NCI-H128 (cell line): ENCODE measurements at regions not wholly inside any gene's neighbourhood (a gene's known extent, or its start where the extent isn't known, plus 50 kb on each side); places are given as distances from the start of the nearest gene placed in this dataset.
A peak's percentile ranks its signal among the peaks of the same experiment; 100 is the strongest.

Experiments
- DNase-seq: peaks from one replicate; lab custom pipeline; 2025; ENCODE audit not compliant: unreplicated experiment; lab: John Stamatoyannopoulos, UW

GRCh38 chr4:115374621-115375020 lies 261.2 kb upstream of the NDST4 start:
- DNase-seq, result no peak

- DNase-seq, result no peak
Observed at GRCh38 chr4:115370490-115370889, 257.1 kb upstream of the NDST4 start.

GRCh38 chr4:115370012-115370411 lies 256.6 kb upstream of the NDST4 start:
- DNase-seq, result no peak

- DNase-seq, result no peak
Observed at GRCh38 chr4:115366390-115366789, 253.0 kb upstream of the NDST4 start.

GRCh38 chr4:115365185-115365584 lies 251.8 kb upstream of the NDST4 start:
- DNase-seq, result no peak

GRCh38 chr4:115361781-115362180 lies 248.4 kb upstream of the NDST4 start:
- DNase-seq, result no peak

GRCh38 chr4:115360431-115360830 lies 247.0 kb upstream of the NDST4 start:
- no peak for DNase-seq

- no peak for DNase-seq
Observed at GRCh38 chr4:115357776-115358175, 244.4 kb upstream of the NDST4 start.

GRCh38 chr4:115356176-115356575 lies 242.8 kb upstream of the NDST4 start:
- no peak for DNase-seq

GRCh38 chr4:115355329-115355728 lies 241.9 kb upstream of the NDST4 start:
- DNase-seq, result no peak

GRCh38 chr4:115353370-115353769 lies 239.9 kb upstream of the NDST4 start:
- DNase-seq, result no peak

GRCh38 chr4:115343171-115343570 lies 229.8 kb upstream of the NDST4 start:
- DNase-seq, result no peak

GRCh38 chr4:115334736-115335411 lies 221.5 kb upstream of the NDST4 start:
- no peak for DNase-seq

GRCh38 chr4:115332078-115332477 lies 218.7 kb upstream of the NDST4 start:
- no peak for DNase-seq

- DNase-seq, result no peak
Observed at GRCh38 chr4:115331241-115331640, 217.8 kb upstream of the NDST4 start.

- no peak for DNase-seq
Observed at GRCh38 chr4:115325836-115326235, 212.4 kb upstream of the NDST4 start.

- peak; percentile 48 for DNase-seq
Observed at GRCh38 chr4:115323106-115323707, 209.8 kb upstream of the NDST4 start.

GRCh38 chr4:115315182-115315581 lies 201.8 kb upstream of the NDST4 start:
- no peak for DNase-seq

GRCh38 chr4:115310641-115311040 lies 197.2 kb upstream of the NDST4 start:
- DNase-seq, result no peak

- no peak for DNase-seq
Observed at GRCh38 chr4:115294717-115295116, 181.3 kb upstream of the NDST4 start.

GRCh38 chr4:115293093-115293462 lies 179.7 kb upstream of the NDST4 start:
- no peak for DNase-seq

- no peak for DNase-seq
Observed at GRCh38 chr4:115292320-115293092, 179.1 kb upstream of the NDST4 start.
